ENCODE measurements at regions not wholly inside any gene's neighbourhood (a gene's known extent, or its start where the extent isn't known, plus 50 kb on each side); places are given as distances from the start of the nearest gene placed in this dataset.

- no peak for DNase-seq
Observed at GRCh38 chr5:8944005-8944404, 601.9 kb downstream of the SEMA5A start.

DNA sequence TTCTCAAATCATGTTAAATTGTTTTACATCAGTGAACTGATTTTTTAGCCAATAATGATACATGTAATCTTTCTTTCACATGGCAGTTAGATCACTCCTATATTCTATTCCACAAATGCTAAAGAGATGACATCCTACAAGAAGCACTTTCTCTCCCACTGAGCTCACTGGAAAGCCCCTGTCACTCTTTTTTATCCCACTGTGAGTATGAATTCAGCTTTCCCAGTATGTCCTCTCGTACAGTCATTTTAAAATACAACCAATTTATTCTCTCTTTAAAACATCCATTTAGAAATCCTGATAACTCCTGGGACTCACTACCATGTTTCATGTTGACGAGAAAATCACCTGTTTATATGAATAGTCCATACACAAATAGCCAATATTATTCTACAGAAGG is 599.9 kb downstream of the SEMA5A start:
- no peak for DNase-seq

DNA sequence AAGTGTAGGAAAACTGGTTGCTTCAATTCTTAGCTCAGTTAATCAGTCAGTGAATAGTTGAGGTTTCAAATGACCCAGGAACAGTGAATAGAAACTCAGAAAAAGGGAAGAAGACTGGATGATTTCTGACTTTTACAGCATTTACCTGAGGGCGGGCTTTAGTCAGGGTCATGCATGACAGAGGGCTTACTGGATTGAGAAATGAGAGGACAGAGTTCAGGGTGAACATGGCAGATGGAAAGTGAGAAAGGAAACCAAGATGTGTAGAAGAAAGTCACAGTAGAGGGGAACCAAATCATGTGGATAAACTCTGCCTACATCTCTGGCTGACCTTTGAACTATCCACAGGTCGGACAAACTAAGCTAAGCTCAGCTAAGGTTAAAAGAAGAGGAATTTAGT is 596.0 kb downstream of the SEMA5A start:
- DNase-seq, result no peak

DNA sequence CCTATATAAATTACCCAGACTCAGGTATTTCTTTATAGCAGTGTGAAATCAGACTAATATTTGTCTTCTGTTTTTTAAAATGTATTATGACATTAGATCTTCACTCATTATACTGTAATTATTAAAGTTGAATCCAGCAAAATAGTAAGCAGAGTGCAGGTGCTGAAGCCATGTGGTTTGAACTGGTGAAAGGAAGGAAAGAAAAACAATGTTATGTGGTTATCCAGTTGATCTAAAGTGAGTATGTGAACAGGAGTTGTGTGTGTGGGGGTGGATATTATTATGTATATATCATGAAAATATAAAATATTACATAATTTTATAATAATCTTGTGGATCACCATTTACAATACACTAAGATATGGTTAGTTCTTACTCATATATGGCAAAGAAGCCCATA is 593.7 kb downstream of the SEMA5A start:
- no peak for DNase-seq

DNA sequence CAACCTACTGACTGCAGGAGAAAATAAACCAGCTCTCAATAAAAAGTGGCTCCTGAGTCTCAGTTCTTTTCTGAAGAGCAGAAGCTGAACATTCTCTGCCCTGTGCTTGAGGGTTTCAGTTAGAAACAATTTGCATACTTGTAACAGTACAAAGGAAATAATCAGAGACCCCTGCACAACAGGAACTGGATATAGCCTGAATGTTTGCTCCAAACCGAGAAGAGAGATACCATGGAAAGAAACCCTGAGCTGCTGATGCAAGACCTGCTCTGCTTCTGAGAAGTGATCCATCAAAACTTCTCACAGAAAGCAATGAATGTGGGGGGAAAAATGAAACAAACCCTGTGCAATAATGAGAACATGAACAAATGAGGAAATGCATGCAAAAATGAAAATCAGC is 592.9 kb downstream of the SEMA5A start:
- DNase-seq, result no peak

GRCh38 chr5:8953911-8954438 is 591.9 kb downstream of the SEMA5A start:
- DNase-seq, result no peak

- DNase-seq, result no peak
Observed at GRCh38 chr5:8954801-8955200, 591.1 kb downstream of the SEMA5A start.

- DNase-seq, result no peak
Observed at GRCh38 chr5:8956659-8957058, 589.2 kb downstream of the SEMA5A start.

- DNase-seq, result no peak
Observed at GRCh38 chr5:8958602-8959001, 587.3 kb downstream of the SEMA5A start.

DNA sequence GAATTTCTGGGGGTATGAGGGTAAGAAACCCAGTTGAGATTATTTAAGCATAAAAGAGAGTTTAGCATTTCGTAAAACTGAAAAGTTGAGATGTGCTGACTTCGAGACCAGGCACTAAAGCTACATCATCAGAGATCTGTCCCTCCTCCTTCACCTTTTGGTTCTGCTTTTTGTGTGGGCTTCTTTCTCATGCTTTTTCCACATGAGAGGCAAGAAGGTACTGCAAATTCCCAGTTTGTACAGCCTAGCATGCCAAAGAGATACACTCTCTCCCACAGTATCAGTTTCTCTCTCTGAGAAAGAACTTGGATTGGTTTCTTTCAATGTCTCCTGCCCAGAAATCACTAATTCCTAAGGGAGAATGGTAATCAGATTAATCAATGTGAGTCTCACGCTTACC is 584.7 kb downstream of the SEMA5A start:
- no peak for DNase-seq

GRCh38 chr5:8961956-8962355 is 583.9 kb downstream of the SEMA5A start:
- no peak for DNase-seq

DNA sequence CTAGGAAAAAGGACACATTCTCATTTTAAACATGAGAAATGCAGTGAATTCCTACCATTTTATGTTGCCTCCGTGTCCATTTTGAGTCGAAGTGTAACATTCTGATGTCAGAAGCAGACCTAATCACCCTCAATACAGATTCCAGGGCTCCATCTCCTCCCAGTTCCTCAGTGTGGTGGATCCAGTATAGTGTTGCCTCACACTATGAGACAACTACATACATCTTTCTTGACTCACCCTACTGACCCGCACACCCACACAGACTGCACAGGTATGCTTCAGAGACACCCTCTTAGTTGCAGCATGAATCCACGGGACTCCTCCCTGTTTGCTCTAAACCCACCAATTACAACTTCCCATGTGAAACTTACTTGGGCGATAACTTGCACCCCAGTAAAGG is 564.9 kb downstream of the SEMA5A start:
- DNase-seq, result no peak

- DNase-seq, result no peak
Observed at GRCh38 chr5:8981496-8981895, 564.4 kb downstream of the SEMA5A start.

DNA sequence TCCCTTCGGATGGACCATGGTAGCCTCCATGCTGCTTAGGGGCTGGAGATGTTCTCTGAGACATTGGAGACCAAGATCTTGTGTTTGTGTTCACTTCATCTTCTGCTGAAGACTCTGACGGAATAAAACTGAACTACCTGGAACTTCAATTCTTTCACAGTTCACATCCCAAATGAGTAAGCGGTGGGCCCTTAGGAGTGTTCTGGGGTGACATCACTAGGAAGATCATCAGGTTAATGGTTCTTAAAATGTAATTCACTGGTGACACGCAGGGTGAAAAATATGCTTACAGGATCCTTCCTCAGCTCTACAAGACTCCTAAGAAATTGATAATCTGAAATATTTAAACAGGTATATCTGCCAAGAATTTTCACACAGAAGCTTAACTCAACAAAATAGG is 561.5 kb downstream of the SEMA5A start:
- no peak for DNase-seq
